ENCODE measurements at regions not wholly inside any gene's neighbourhood (a gene's known extent, or its start where the extent isn't known, plus 50 kb on each side); places are given as distances from the start of the nearest gene placed in this dataset.

GRCh38 chr18:61677435-61677970 lies 215.3 kb downstream of the RNF152 start:
- no peaks in the 10 kb centered on the region for H3K9me1 ChIP-seq (replicated peaks; ENCODE audit: control insufficient read depth, extremely low read depth, insufficient read depth, low read length)
- CTCF ChIA-PET = no interaction called here

More at GRCh38 chr18:61677435-61677970, 215.3 kb downstream of the RNF152 start:
- POLR2A ChIA-PET = no interaction called here
- no peaks in the 10 kb centered on the region for H3K79me2 ChIP-seq (ENCODE audit: control insufficient read depth, insufficient read depth, low read length)
- no peaks in the 10 kb centered on the region for H4K20me1 ChIP-seq (replicated peaks; ENCODE audit: control insufficient read depth, extremely low read depth, insufficient read depth, low read length)
- TF ChIP-seq POLR2A (IDR thresholded peaks at IDR 0.05; ENCODE audit: low read depth, low read length) = no peak
- no peak for TF ChIP-seq POLR2AphosphoS5 (IDR thresholded peaks at IDR 0.05; ENCODE audit: insufficient read depth, low read depth, low read length)
- TF ChIP-seq JUN (IDR thresholded peaks at IDR 0.05; ENCODE audit: borderline replicate concordance, insufficient read depth, insufficient read length, low read depth) = no peak
- TF ChIP-seq GATA2 (IDR thresholded peaks at IDR 0.05; ENCODE audit: insufficient read depth, insufficient read length, low read depth, low read length) = no peak
- TF ChIP-seq MAX (IDR thresholded peaks at IDR 0.05; ENCODE audit: insufficient read depth, insufficient read length) = no peak
- TF ChIP-seq EZH2 (IDR thresholded peaks at IDR 0.05; ENCODE audit: borderline replicate concordance, low read depth, low read length, severe bottlenecking) = no peak
- TF ChIP-seq FOS (IDR thresholded peaks at IDR 0.05; ENCODE audit: borderline replicate concordance, insufficient read depth, low read length) = no peak
- no peak for TF ChIP-seq CTCF (IDR thresholded peaks at IDR 0.05; ENCODE audit: extremely low read depth in 1 of 2, insufficient read depth in 1 of 2, low read depth in 1 of 2, low read length in 2 of 2)
- TF ChIP-seq MYC (IDR thresholded peaks at IDR 0.05; ENCODE audit: low read depth, low read length) = no peak
- no peaks in the 10 kb centered on the region for H3K27me3 ChIP-seq (ENCODE audit: control insufficient read depth in 2 of 2, insufficient read depth in 2 of 2, low read length in 2 of 2)
- H3K27ac ChIP-seq (ENCODE audit: insufficient read depth, low read depth, low read length) = no peak overlapping the region
- DNase-seq (ENCODE audit: low read depth, low spot score) = no peak
- intact Hi-C loops (cut with micrococcal nuclease) (no loop called here), dilution Hi-C loops (cut with MboI; ENCODE audit: extremely low pct_ligation_motif_present, low sequenced_read_pairs) (no loop called here)
- H3K36me3 ChIP-seq (ENCODE audit: control insufficient read depth in 2 of 2, extremely low read depth in 1 of 2, insufficient read depth in 2 of 2, low read length in 2 of 2) = no peaks in the 10 kb centered on the region
- no peaks in the 10 kb centered on the region for H3K4me1 ChIP-seq (ENCODE audit: control insufficient read depth, extremely low read depth, insufficient read depth, low read length)
- no peak overlapping the region for H2AFZ ChIP-seq (ENCODE audit: low read depth, low read length)
- no peak overlapping the region for H3K4me2 ChIP-seq (ENCODE audit: insufficient read depth, low read length)
- no TSS peak for BruUV-seq (replicated peaks)
- H3K4me3 ChIP-seq (replicated peaks in 1 of 3; ENCODE audit: insufficient read depth in 1 of 3, low read depth in 1 of 3, low read length in 3 of 3) = no peak overlapping the region
- H3K9me3 ChIP-seq (replicated peaks; ENCODE audit: control insufficient read depth, insufficient read depth, low read length) = no peaks in the 10 kb centered on the region
- no peak for FAIRE-seq
- H3K9ac ChIP-seq (replicated peaks; ENCODE audit: extremely low read depth, insufficient read depth, low read length) = no peak overlapping the region

Data from endothelial cell of umbilical vein (primary cell).